Renal cortex interstitium (tissue), 11 donors: ENCODE measurements at regions not wholly inside any gene's neighbourhood (a gene's known extent, or its start where the extent isn't known, plus 50 kb on each side); places are given as distances from the start of the nearest gene placed in this dataset.

ENCODE experiments used
- DNase-seq, 11 donors: peaks; one replicate each; pipeline ENCODE4 v3.0.0-alpha.2; 2013; ENCODE audit warnings: low read depth in 9 of 11, low spot score in 4 of 11; ENCODE audit errors: extremely low read depth in 1 of 11

GRCh38 chr5:4642525-4642924, 497.6 kb upstream of the ADAMTS16 start:
- no peak for DNase-seq

- no peak for DNase-seq
These were observed 496.9 kb upstream of the ADAMTS16 start for GRCh38 chr5:4643190-4643589.

- DNase-seq: no peak
These were observed 496.2 kb upstream of the ADAMTS16 start for GRCh38 chr5:4643960-4644359.

GRCh38 chr5:4646715-4647375, 493.3 kb upstream of the ADAMTS16 start:
- DNase-seq: peak in 5 of 11 donors; percentile 25 to 49 (median 35)

- no peak for DNase-seq
These were observed 492.2 kb upstream of the ADAMTS16 start for GRCh38 chr5:4647955-4648354.

GRCh38 chr5:4651806-4652565, 488.1 kb upstream of the ADAMTS16 start:
- DNase-seq: no peak

- no peak for DNase-seq
These were observed 486.7 kb upstream of the ADAMTS16 start for GRCh38 chr5:4653475-4653874.

GRCh38 chr5:4659851-4660250, 480.3 kb upstream of the ADAMTS16 start:
- DNase-seq: no peak

- no peak for DNase-seq
These were observed 478.8 kb upstream of the ADAMTS16 start for GRCh38 chr5:4661326-4661725.

- DNase-seq: no peak
These were observed 478.3 kb upstream of the ADAMTS16 start for GRCh38 chr5:4661836-4662235.

- no peak for DNase-seq
These were observed 477.4 kb upstream of the ADAMTS16 start for GRCh38 chr5:4662756-4663155.

GRCh38 chr5:4665911-4666310, 474.2 kb upstream of the ADAMTS16 start:
- no peak for DNase-seq

- no peak for DNase-seq
These were observed 466.0 kb upstream of the ADAMTS16 start for GRCh38 chr5:4674166-4674565.

- no peak for DNase-seq
These were observed 463.2 kb upstream of the ADAMTS16 start for GRCh38 chr5:4676934-4677333.

GRCh38 chr5:4684946-4685345, 455.2 kb upstream of the ADAMTS16 start:
- DNase-seq: no peak

- DNase-seq: no peak
These were observed 441.5 kb upstream of the ADAMTS16 start for GRCh38 chr5:4698596-4698995.

- no peak for DNase-seq
These were observed 440.5 kb upstream of the ADAMTS16 start for GRCh38 chr5:4699592-4699991.

GRCh38 chr5:4700069-4700468, 440.1 kb upstream of the ADAMTS16 start:
- peak in 10 of 11 donors; percentile 59 to 77 (median 70) for DNase-seq

- peak in 1 of 11 donors; percentile 26 for DNase-seq
These were observed 439.3 kb upstream of the ADAMTS16 start for GRCh38 chr5:4700871-4701270.

- no peak for DNase-seq
These were observed 436.1 kb upstream of the ADAMTS16 start for GRCh38 chr5:4703931-4704458.
